GM04503 (cell line): ENCODE measurements at regions not wholly inside any gene's neighbourhood (a gene's known extent, or its start where the extent isn't known, plus 50 kb on each side); places are given as distances from the start of the nearest gene placed in this dataset.

Source experiments
- DNase-seq: peaks from one replicate; pipeline ENCODE4 v3.0.0-alpha.2; 2012; ENCODE audit warnings: low read depth

DNA sequence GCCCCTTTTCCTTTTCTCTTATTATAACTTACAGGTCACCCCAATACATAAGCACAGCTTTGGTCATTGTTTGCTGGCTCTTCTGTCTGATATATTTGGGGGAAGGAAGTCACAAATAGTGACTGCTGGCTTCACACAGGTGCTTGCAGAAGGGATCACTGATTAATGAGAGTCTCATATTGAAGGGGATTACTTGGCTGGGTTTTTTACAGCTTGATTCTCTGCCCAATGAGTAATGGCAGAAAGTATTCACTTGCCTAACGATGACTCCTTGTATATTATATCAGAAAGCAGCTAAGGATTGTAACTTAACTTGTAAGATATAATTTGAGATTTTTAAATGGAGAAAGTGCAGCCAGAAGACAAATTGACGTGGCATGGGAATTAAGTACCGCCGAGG is 119.3 kb upstream of the PFN2 start:
- no peak for DNase-seq

DNA sequence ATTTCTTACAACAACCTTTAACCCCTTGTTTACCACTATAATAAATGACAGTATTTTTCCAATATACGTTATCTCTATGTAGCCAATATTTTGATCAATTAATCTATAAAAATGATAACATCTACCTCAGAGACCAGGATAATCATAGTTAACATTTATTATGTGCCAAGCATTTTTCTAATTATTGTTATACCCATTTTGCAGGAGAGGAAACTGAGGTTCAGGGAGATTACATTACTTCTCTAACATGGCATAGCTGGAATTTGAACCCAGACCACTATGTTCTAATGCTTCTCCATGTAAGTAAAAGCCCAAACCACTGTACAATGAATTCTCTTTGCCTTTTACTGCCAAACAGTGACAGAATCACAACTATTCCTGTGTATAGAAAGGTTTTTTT is 113.4 kb upstream of the PFN2 start:
- no peak for DNase-seq

DNA sequence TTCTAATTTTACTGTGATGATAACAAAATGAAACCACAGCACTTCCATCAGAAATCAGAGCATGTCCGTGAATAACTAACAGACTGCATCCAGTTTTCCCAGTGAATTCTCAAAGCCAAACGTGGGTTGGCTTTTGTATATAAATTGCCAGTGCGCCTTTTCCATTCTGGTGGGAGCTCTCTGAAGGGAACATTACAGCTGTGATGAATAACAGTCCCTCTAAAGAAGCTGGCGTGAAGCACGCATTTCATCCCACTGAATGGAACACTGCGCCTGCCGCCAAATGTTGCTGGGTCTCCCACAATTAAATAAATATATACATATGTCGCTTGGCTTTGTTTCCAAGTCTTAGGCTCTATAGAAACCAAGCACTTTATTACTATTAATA is 113.0 kb upstream of the PFN2 start:
- no peak for DNase-seq

DNA sequence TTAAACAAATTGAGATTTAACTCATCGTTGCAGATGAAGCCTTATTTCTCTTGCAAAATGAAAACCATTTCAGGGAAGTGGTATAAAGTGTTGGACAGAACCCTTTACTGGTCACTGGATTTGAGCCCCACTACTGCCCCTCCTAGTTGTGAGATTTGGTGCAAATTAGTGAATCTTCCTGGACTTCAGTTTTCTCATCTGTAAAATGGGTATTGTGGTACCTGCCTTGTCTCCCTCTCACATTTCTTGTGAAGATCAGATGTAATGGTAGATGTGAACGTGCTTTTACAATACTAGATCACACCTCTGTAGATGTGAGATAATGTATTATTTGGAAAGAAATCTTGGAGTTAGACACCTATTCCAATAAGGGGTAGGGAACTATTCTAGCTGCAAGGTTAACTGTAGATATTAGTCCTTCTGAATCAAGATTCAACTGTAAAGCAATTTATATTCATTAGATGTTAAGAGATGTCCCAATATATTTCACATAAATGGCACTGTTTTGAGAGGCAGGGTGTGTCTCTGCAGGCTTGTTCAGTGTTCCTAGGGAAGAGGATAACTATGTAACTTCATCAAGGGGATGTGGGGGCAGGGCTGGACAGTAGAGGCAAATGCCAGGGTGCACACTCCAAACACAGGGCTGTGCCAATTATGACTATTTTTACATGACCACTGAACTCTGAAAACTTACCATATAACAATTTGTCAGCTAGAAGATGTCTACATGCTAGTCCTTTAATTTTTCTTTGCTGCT is 112.4 kb upstream of the PFN2 start:
- DNase-seq, result no peak

DNA sequence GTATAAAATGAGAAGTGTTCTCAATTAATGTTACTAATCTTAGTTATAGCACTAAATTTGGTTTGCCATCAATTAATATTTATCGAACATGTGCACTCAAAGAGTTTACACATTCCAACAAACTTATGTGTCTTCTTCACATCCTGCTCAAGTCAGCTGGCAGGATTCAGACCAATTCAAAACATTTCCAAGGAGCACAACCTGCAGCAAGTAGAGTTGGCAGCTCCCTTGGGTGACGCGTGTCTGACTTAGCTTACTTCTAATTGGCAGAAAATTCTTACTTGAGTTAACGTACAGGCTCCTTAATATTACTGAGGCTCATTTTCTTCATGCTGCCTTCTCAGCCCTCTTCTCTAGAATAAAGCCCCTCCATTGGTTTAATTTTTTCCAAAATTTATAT is 110.4 kb upstream of the PFN2 start:
- no peak for DNase-seq

GRCh38 chr3:150080058-150080730 is 109.5 kb upstream of the PFN2 start:
- no peak for DNase-seq

DNA sequence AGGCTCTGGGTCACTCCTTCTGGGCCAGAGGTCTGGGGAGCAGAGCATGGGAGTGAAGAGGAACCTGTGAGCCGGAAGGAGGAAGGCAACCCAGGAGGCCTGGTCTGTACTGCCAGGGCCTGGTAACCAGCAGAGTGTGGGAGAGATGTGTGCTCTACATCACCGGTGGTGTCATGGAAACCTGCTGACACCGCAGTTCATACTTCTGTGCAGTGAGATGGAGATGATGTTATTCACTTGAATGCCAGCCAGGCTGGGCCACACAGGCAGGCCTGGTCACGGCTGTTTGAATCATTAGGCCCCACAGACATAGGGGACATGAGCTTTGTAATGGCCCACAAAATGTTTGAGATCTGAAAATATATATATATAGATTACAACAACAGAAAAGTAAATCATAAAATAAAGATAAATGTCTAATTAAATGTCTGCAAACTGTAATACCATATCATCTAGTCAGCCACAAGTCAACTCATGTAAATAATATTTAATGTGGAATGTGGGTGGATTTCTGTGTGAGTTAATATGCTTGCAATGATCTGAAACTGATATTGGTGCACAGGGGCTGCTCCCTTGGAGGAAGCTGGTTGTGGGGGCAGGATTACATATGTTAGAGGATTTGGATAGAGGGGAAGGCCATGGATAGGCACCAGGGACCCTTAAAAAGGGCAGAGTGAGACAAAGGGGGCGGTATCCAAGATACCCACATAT is 108.5 kb upstream of the PFN2 start:
- DNase-seq, result peak; percentile 84

- DNase-seq, result no peak
These were observed 107.0 kb upstream of the PFN2 start for GRCh38 chr3:150077581-150078247.

DNA sequence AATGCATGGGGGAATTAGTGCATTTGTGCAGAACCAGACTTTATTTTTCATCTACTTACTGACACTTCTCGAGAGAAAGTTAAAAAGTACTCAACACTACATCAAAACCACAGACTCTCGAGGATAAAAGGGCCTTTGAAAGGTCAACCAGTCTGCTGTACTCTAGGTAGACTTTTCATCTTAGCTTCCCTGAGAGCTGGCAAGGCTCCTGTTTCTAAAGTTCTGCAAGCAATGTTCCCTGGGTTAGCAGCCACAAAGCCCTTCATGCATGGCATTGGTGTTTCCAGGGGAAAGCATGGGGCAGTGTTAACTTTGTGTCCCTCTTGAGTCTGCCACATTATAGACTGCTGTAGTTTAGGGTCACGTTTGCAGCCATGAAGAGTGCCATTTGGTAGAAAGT is 106.4 kb upstream of the PFN2 start:
- DNase-seq, result no peak

GRCh38 chr3:150076443-150076842 is 105.7 kb upstream of the PFN2 start:
- DNase-seq, result no peak

- DNase-seq, result no peak
These were observed 104.7 kb upstream of the PFN2 start for GRCh38 chr3:150075417-150075865.

DNA sequence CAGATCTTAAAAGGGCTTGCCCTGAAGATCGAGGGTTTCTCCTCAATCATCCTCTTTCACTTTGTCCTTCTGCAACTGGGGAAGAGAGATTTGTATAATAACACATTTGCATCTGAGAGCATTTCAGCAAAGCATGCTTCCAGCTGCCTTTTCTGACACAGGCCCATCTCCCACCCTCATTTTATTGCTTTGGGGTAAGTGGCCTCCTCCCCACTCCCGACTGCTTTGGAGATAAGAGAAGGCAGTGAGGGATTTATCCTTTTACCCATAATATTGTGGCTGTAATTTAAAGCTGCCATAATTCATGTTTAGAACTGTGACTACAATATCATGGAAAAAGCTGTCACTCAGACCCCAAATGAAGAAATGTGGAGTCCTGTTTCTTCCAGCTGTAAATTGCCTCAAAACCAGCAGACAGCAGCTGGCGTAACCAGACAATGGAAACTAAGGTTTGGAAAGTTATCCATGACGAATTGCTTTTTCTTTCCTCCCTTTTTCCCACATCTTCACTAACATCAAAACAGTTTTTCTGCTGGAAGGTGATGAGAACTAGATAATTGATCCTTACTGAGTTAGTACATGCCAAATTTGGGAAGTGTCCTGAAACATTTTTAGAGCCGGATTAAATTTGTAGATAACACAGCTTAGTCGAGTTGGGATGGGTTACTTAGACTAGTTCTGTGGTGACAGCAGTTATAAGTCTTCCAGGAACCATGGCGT is 104.2 kb upstream of the PFN2 start:
- no peak for DNase-seq

DNA sequence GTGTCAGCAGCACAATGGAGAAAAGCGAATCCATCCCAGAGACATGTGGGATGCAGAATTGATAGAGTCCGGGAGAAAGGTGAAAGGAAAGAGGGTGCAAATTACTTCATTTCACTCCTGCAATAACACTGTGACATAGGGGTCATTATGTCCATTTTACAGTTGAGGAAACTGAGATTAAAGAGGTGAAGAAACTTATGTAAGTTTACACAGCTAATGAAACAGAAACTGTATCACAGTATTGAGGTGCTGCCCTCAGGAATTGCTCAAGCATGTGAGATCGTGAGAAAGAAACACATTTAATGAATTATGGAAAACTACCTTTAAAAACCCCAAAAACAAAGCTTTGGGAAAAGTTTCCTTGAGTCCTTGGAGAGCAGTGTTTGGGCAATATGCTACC is 103.6 kb upstream of the PFN2 start:
- DNase-seq, result no peak

DNA sequence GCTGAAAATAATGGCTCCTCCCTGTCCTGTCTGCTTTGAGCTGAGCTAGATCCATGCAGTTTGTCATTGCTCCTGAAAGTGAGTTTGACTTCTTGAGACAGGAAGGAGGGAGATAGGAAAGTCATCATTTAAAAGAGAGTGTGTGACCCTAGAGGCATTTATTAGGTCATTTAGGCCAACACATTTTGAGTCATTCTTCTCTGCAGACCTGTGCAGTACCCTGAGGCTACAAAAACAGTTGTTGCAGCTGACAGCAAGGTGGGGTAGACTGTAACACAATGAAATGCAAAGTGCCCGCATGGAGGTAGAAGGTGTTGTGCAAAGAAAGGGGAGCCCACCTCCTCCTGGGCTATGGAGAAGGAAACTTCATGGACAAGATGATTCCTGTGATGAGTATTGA is 102.8 kb upstream of the PFN2 start:
- DNase-seq, result no peak

DNA sequence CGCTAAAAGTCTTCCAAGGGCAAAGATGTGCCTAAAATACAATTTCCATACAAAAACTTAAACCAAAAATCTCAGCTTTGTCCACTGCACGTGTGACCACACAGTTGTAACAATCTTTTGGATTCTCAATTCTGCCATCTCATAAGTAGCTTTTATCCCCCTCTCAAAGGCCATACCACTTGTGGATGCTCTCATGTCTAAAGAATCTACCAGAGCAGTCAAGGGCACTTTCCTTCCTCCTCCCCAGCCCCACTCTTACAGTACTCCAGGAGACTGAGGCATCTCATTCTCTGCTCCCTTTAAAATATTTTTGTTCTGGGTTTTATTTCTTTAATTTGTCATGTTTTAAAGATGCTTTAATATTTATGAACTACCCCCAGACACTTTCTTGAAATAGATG is 102.3 kb upstream of the PFN2 start:
- no peak for DNase-seq

- DNase-seq, result no peak
These were observed 101.9 kb upstream of the PFN2 start for GRCh38 chr3:150072576-150072975.

DNA sequence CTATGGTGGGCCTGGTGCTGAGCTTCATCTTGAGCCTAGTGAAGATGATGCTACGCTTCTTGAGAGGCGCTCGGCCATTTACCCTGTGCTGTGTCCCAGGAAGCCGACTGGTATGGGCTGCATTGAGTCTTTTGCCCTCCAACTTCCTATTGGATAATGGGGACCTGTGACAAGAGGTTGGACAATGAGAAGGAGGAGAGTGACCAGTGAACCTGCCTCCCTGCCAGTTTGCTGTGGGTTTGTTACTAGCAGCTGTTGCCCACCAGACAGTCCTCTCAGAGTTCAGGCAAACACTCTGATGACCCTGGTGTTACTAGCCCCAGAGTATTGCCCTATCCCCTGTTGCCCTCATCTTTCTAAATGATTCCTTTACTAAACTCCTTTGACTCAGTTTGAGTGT is 99.6 kb upstream of the PFN2 start:
- no peak for DNase-seq

DNA sequence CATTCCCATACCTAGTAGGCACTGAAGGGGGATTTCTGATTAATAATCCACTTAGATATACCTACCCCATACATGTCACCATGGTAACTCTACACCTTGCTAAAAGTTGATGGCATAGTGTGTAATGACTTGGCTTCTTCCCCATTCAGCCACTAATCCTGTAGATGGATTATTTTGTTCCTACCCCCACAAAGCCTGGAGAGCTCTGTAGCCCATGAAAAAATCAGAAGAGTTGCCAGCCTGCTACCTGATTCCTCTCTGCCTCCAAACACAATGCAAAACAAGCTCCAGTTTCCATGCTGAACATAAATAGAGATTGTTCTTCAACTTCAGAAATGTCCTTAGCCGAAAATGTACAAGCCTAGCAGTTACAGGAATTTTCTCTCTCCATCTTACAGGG is 98.9 kb upstream of the PFN2 start:
- DNase-seq, result no peak

- DNase-seq, result no peak
These were observed 98.4 kb upstream of the PFN2 start for GRCh38 chr3:150069154-150069527.

- DNase-seq, result no peak
These were observed 97.9 kb upstream of the PFN2 start for GRCh38 chr3:150068440-150069153.

DNA sequence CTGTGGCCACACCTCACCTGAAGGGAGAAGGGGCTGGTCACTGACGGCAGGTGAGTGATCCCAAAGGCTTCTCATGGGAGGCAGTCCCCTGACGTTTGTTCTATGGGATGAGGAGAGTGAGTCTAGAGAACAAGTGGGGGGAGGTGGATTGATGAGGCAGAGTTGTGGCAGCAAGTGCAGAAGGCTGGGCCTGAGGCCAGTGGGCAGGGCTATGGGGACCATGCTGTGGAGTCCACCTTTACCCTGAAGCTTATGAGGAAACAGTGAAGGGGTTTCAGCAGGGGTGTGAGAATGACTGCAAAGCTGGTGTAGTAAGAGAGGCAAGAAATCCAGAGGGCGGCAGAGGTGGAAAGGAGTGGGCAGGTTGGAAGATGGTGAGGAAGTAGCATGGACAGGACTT is 96.9 kb upstream of the PFN2 start:
- DNase-seq, result no peak
